K562 (cell line): ENCODE measurements at regions not wholly inside any gene's neighbourhood (a gene's known extent, or its start where the extent isn't known, plus 50 kb on each side); places are given as distances from the start of the nearest gene placed in this dataset.

Source experiments
- ATAC-seq: fragments of 200-7000 bp; cut with Tn5 transposase; 3 replicates; pipeline ENCODE4 v1.9.1; 2020; ENCODE audit warnings: moderate library complexity
- BruUV-seq: library from RNA; stranded (reverse); fragments of 400-500 nt; replicated peaks from 2 replicates; lab custom pipeline; 2021; lab: Mats Ljungman, UMichigan
- CTCF ChIA-PET: fragments of 300-600 bp; formaldehyde crosslinking; extraction: SDS; loops from one replicate; lab custom pipeline; 2021; ENCODE audit warnings: low intra/inter-chr PET ratio; lab: Yijun Ruan, JAX
- POLR2A ChIA-PET: fragments of 300-600, 350-650 bp; sonication (Branson Sonifier 250); formaldehyde crosslinking; extraction: SDS; loops from one replicate; lab custom pipeline; 2021; ENCODE audit warnings: antibody characterized with exemption, inconsistent platforms; lab: Yijun Ruan, JAX
- DNase-seq, 4 experiments: peaks; one replicate each; pipeline versions ENCODE4 v3.0.0 to v3.0.0-alpha.2; 2011 to 2018; ENCODE audit warnings: low spot score in 3 of 4, mixed read lengths in 3 of 4; ENCODE audit errors: extremely low read depth in 1 of 4
- FAIRE-seq: peaks from 2 replicates; lab custom pipeline; 2011; peaks lifted over from hg19 to GRCh38; lab: Jason Lieb, UNC
- H2AFZ ChIP-seq: 2 replicates; pipeline ENCODE4 v1.6.0; 2011; ENCODE audit warnings: low read depth, low read length, control low read depth, inconsistent platforms
- H3K27ac ChIP-seq: fragments of 200-600 bp; 3 replicates; pipeline ENCODE4 v1.8.0; 2011; ENCODE audit warnings: low read depth, mild to moderate bottlenecking, control low read depth, inconsistent platforms, low read length, moderate library complexity, mixed read lengths; ENCODE audit errors: extremely low read depth
- H3K27me3 ChIP-seq, 2 experiments: fragments of 300-600 bp in 1 of 2; 2 replicates in 1 of 2; 3 replicates in 1 of 2; pipeline versions ENCODE4 v1.6.0 to v1.8.0; 2011; ENCODE audit warnings: inconsistent platforms in 2 of 2, low read length in 2 of 2, mild to moderate bottlenecking in 1 of 2, mixed read lengths in 1 of 2, moderate library complexity in 1 of 2; ENCODE audit not compliant: control insufficient read depth in 2 of 2, insufficient read depth in 2 of 2
- H3K36me3 ChIP-seq: fragments of 300-600 bp; 3 replicates; pipeline ENCODE4 v1.8.0; 2011; ENCODE audit warnings: mild to moderate bottlenecking, low read length, inconsistent platforms; ENCODE audit not compliant: control insufficient read depth, insufficient read depth
- H3K4me1 ChIP-seq, 2 experiments: fragments of 200-600 bp in 1 of 2; replicated peaks in 1 of 2; 2 replicates in 1 of 2; 3 replicates in 1 of 2; pipeline versions ENCODE4 v1.5.1 to v1.8.0; 2011; ENCODE audit warnings: inconsistent platforms in 2 of 2, low read length in 2 of 2, mild to moderate bottlenecking in 1 of 2, mixed read lengths in 1 of 2, moderate library complexity in 1 of 2; ENCODE audit not compliant: control insufficient read depth in 2 of 2, insufficient read depth in 2 of 2
- H3K4me2 ChIP-seq: 2 replicates; pipeline ENCODE4 v1.6.1; 2011; ENCODE audit warnings: low read length, control low read depth, inconsistent platforms, mixed read lengths; ENCODE audit not compliant: insufficient read depth
- H3K4me3 ChIP-seq: fragments of 200-600 bp; sonication (generic), shearing (Covaris generic); 2 replicates; pipeline ENCODE4 v1.5.1; 2016; ENCODE audit warnings: control low read depth, inconsistent platforms
- H3K79me2 ChIP-seq: fragments of 200-600 bp; 3 replicates; pipeline ENCODE4 v1.8.0; 2011; ENCODE audit warnings: low read length, inconsistent platforms; ENCODE audit not compliant: control insufficient read depth, insufficient read depth
- H3K9ac ChIP-seq, 2 experiments: 2 replicates each; pipeline versions ENCODE4 v1.6.0 to v1.6.1; 2011; ENCODE audit warnings: low read depth in 2 of 2, low read length in 2 of 2, control low read depth in 1 of 2, inconsistent platforms in 1 of 2, mild to moderate bottlenecking in 1 of 2, mixed read lengths in 1 of 2; ENCODE audit not compliant: insufficient read depth in 1 of 2
- H3K9me1 ChIP-seq: one replicate; pipeline ENCODE4 v1.6.0; 2011; ENCODE audit warnings: inconsistent platforms, mild to moderate bottlenecking, low read length, moderate library complexity; ENCODE audit not compliant: control insufficient read depth, insufficient read depth
- H3K9me3 ChIP-seq: replicated peaks from 2 replicates; pipeline ENCODE4 v1.5.1; 2011; ENCODE audit warnings: low read depth, low read length, inconsistent platforms; ENCODE audit not compliant: control insufficient read depth, insufficient read depth
- H4K20me1 ChIP-seq: replicated peaks from 2 replicates; pipeline ENCODE4 v1.6.1; 2011; ENCODE audit warnings: low read length, inconsistent platforms, mixed read lengths; ENCODE audit not compliant: control insufficient read depth, insufficient read depth
- BRF1 ChIP-seq: IDR thresholded peaks from 3 replicates; pipeline ENCODE4 v1.6.1; 2011; ENCODE audit warnings: borderline replicate concordance, mild to moderate bottlenecking; ENCODE audit not compliant: insufficient read length; ENCODE audit errors: extremely low read depth
- NEUROD1 ChIP-seq: fragments of 150-350 bp; IDR thresholded peaks from 2 replicates; pipeline ENCODE4 v1.6.1; 2014; ENCODE audit warnings: borderline replicate concordance, low read length, low read depth; ENCODE audit not compliant: partially characterized antibody
- PRMT5 ChIP-seq: sonication (generic); formaldehyde crosslinking; IDR thresholded peaks from 2 replicates; pipeline ENCODE4 v1.5.0; 2020; ENCODE audit warnings: missing genetic modification reagents
- SMAD4 ChIP-seq: fragments of 250-450 bp; sonication (Bioruptor Pico); conservative IDR thresholded peaks from 2 replicates; pipeline ENCODE4 v1.8.0; 2021; ENCODE audit warnings: inconsistent platforms, mild to moderate bottlenecking, moderate library complexity
- WGBS: fragments of 100-300 bp; shearing (Covaris generic); methylation state at CpG from one replicate; pipeline ENCODE4 v1.1.6; 2016; ENCODE audit warnings: low coverage, mixed read lengths; ENCODE audit not compliant: insufficient coverage; ENCODE audit errors: missing lambda C conversion rate; 5-methylcytosine and 5-hydroxymethylcytosine counted together
- in situ Hi-C: fragments of 300-500 bp; cut with MboI; formaldehyde crosslinking; loops from 4 replicates; pipeline ENCODE4 v1.15.0; 2018; ENCODE audit warnings: inconsistent platforms, mixed read lengths
- intact Hi-C: fragments of 100-400 bp; cut with micrococcal nuclease; formaldehyde crosslinking; loops from 2 replicates; pipeline ENCODE4 v1.14.2; 2022
- TF ChIP-seq, protein P1 (sequence below): fragments of 150-350 bp; IDR thresholded peaks from 2 replicates; pipeline ENCODE4 v1.6.1; 2014; ENCODE audit warnings: low read depth, mild to moderate bottlenecking, low read length, borderline replicate concordance

- no peak for TF ChIP-seq BRF1
- TF ChIP-seq NEUROD1: no peak
- TF ChIP-seq SMAD4: no peak
- TF ChIP-seq, protein P1, sequence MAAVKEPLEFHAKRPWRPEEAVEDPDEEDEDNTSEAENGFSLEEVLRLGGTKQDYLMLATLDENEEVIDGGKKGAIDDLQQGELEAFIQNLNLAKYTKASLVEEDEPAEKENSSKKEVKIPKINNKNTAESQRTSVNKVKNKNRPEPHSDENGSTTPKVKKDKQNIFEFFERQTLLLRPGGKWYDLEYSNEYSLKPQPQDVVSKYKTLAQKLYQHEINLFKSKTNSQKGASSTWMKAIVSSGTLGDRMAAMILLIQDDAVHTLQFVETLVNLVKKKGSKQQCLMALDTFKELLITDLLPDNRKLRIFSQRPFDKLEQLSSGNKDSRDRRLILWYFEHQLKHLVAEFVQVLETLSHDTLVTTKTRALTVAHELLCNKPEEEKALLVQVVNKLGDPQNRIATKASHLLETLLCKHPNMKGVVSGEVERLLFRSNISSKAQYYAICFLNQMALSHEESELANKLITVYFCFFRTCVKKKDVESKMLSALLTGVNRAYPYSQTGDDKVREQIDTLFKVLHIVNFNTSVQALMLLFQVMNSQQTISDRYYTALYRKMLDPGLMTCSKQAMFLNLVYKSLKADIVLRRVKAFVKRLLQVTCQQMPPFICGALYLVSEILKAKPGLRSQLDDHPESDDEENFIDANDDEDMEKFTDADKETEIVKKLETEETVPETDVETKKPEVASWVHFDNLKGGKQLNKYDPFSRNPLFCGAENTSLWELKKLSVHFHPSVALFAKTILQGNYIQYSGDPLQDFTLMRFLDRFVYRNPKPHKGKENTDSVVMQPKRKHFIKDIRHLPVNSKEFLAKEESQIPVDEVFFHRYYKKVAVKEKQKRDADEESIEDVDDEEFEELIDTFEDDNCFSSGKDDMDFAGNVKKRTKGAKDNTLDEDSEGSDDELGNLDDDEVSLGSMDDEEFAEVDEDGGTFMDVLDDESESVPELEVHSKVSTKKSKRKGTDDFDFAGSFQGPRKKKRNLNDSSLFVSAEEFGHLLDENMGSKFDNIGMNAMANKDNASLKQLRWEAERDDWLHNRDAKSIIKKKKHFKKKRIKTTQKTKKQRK: no peak
- TF ChIP-seq PRMT5 (CRISPR knock-in tag): no peak
- TF ChIP-seq, all 486 proteins: peak for 0
- DNase-seq: no peak
- no peak overlapping the region for H2AFZ ChIP-seq
- no peak overlapping the region for H3K4me2 ChIP-seq
- no peaks in the 10 kb centered on the region for H3K9me3 ChIP-seq
- no TSS peak for BruUV-seq
- in situ Hi-C loops (no loop called here), intact Hi-C loops (no loop called here)
- peaks cover 3% of the 10 kb centered on the region; the same call in 1 of the 2 replicates for H4K20me1 ChIP-seq
- no peak overlapping the region for H3K27ac ChIP-seq
- H3K27me3 ChIP-seq: no peaks in the 10 kb centered on the region
- no peak overlapping the region for H3K4me3 ChIP-seq
- ChIA-PET CTCF (no interaction called here), POLR2A (no interaction called here)
- H3K36me3 ChIP-seq: peaks cover 50% of the 10 kb centered on the region
- H3K4me1 ChIP-seq: peaks cover 0 to 2% of the 10 kb centered on the region in 2 experiments; a peak in 2 of 5 replicates
- H3K9ac ChIP-seq: no peak overlapping the region
- ATAC-seq: no peak
- H3K79me2 ChIP-seq: peaks cover 100% of the 10 kb centered on the region
- H3K9me1 ChIP-seq: no peaks in the 10 kb centered on the region
- 75% methylated on average over 1 of the region's 1 CpG for WGBS
- FAIRE-seq: no peak
Observed at GRCh38 chr13:50074843-50075242, 59.6 kb downstream of the KCNRG start.
